Esophagus squamous epithelium (tissue), 4 donors: ENCODE measurements at regions not wholly inside any gene's neighbourhood (a gene's known extent, or its start where the extent isn't known, plus 50 kb on each side); places are given as distances from the start of the nearest gene placed in this dataset.

Source experiments
- CTCF ChIP-seq, 6 experiments: fragments of 450-650 bp in 4 of 6; fragments of 200-600 bp in 2 of 6; sonication (generic) in 2 of 6; IDR thresholded peaks; one replicate each; pipeline ENCODE4 v1.5.1; 2016 to 2019; ENCODE audit warnings: antibody characterized with exemption in 6 of 6, mild to moderate bottlenecking in 4 of 6, moderate library complexity in 4 of 6
- POLR2A ChIP-seq, 4 donors: fragments of 450-650 bp; IDR thresholded peaks; one replicate each; pipeline ENCODE4 v1.6.1; 2017; ENCODE audit warnings: antibody characterized with exemption in 4 of 4, mild to moderate bottlenecking in 4 of 4, moderate library complexity in 3 of 4

- TF ChIP-seq CTCF (IDR thresholded peaks at IDR 0.05) (no peak), POLR2A (IDR thresholded peaks at IDR 0.05) (no peak)
Observed at GRCh38 chr4:13129095-13129494, 355.0 kb downstream of the RAB28 start.
